IMR-90 (cell line): ENCODE measurements at regions not wholly inside any gene's neighbourhood (a gene's known extent, or its start where the extent isn't known, plus 50 kb on each side); places are given as distances from the start of the nearest gene placed in this dataset.

Source experiments
- ATAC-seq: fragments of 200-7000 bp; cut with Tn5 transposase; 2 replicates; pipeline ENCODE4 v1.9.1; 2020; ENCODE audit warnings: low read depth, mild to moderate bottlenecking, moderate library complexity
- BruUV-seq: library from RNA; stranded (reverse); fragments of 400-500 nt; replicated peaks from 2 replicates; lab custom pipeline; 2021; lab: Mats Ljungman, UMichigan
- CTCF ChIA-PET: fragments of 300-600 bp; formaldehyde crosslinking; extraction: SDS; loops from one replicate; lab custom pipeline; 2021; ENCODE audit warnings: antibody characterized with exemption; lab: Yijun Ruan, JAX
- POLR2A ChIA-PET: fragments of 300-600 bp; sonication (Branson Sonifier 250); formaldehyde crosslinking; loops from one replicate; lab custom pipeline; 2022; ENCODE audit warnings: antibody characterized with exemption; ENCODE audit not compliant: unreplicated experiment; lab: Charles Lee
- DNase-seq: peaks from one replicate; pipeline ENCODE4 v3.0.0; 2013
- H2AFZ ChIP-seq: replicated peaks from 2 replicates; pipeline ENCODE3; 2013; ENCODE audit warnings: low read length, mild to moderate bottlenecking; ENCODE audit not compliant: poor library complexity
- H2AK5ac ChIP-seq: 2 replicates; pipeline ENCODE4 v1.6.1; 2013; ENCODE audit warnings: low read depth, low read length, inconsistent platforms
- H2AK9ac ChIP-seq: replicated peaks from 2 replicates; pipeline ENCODE3; 2013; ENCODE audit warnings: mild to moderate bottlenecking, low read depth, low read length, moderate library complexity; ENCODE audit not compliant: poor library complexity
- H2BK120ac ChIP-seq: 2 replicates; pipeline ENCODE4 v1.6.1; 2013; ENCODE audit warnings: low read depth, low read length, inconsistent platforms
- H2BK15ac ChIP-seq: 3 replicates; pipeline ENCODE4 v1.6.1; 2013; ENCODE audit warnings: low read depth, low read length, inconsistent platforms
- H2BK20ac ChIP-seq: 2 replicates; pipeline ENCODE4 v1.6.1; 2013; ENCODE audit warnings: low read depth, mild to moderate bottlenecking, inconsistent platforms, low read length, moderate library complexity
- H2BK5ac ChIP-seq: 2 replicates; pipeline ENCODE4 v1.6.1; 2013; ENCODE audit warnings: mild to moderate bottlenecking, low read depth, low read length, inconsistent platforms; ENCODE audit not compliant: poor library complexity, severe bottlenecking
- H3K14ac ChIP-seq: replicated peaks from 2 replicates; pipeline ENCODE4 v1.6.1; 2013; ENCODE audit warnings: low read depth, low read length, inconsistent platforms
- H3K18ac ChIP-seq: 2 replicates; pipeline ENCODE4 v1.6.1; 2013; ENCODE audit warnings: low read depth, low read length, control low read depth
- H3K23ac ChIP-seq: 2 replicates; pipeline ENCODE4 v1.6.1; 2013; ENCODE audit warnings: low read depth, low read length, inconsistent platforms
- H3K27ac ChIP-seq: 2 replicates; pipeline ENCODE4 v1.5.1; 2013; ENCODE audit warnings: mild to moderate bottlenecking, control low read depth, low read length; ENCODE audit not compliant: insufficient read depth
- H3K27me3 ChIP-seq: 2 replicates; pipeline ENCODE4 v1.6.1; 2013; ENCODE audit warnings: low read length; ENCODE audit not compliant: control insufficient read depth, insufficient read depth
- H3K36me3 ChIP-seq: 2 replicates; pipeline ENCODE4 v1.6.1; 2013; ENCODE audit warnings: low read length, mixed read lengths; ENCODE audit not compliant: control insufficient read depth, insufficient read depth
- H3K4ac ChIP-seq: 2 replicates; pipeline ENCODE4 v1.6.1; 2013; ENCODE audit warnings: low read depth, low read length, inconsistent platforms
- H3K4me1 ChIP-seq: 2 replicates; pipeline ENCODE4 v1.6.1; 2013; ENCODE audit warnings: low read length, mixed read lengths; ENCODE audit not compliant: control insufficient read depth, insufficient read depth
- H3K4me2 ChIP-seq: 2 replicates; pipeline ENCODE4 v1.6.1; 2013; ENCODE audit warnings: low read depth, mild to moderate bottlenecking, control low read depth, low read length, moderate library complexity
- H3K4me3 ChIP-seq: 2 replicates; pipeline ENCODE4 v1.5.1; 2013; ENCODE audit warnings: low read depth, mild to moderate bottlenecking, control low read depth, low read length, moderate library complexity; ENCODE audit not compliant: insufficient read depth
- H3K56ac ChIP-seq: 2 replicates; pipeline ENCODE4 v1.6.1; 2013; ENCODE audit warnings: low read length, inconsistent platforms; ENCODE audit not compliant: insufficient read depth; ENCODE audit errors: extremely low read depth
- H3K79me1 ChIP-seq, 2 experiments: 2 replicates each; pipeline ENCODE4 v1.6.1; 2013; ENCODE audit warnings: low read length in 2 of 2, inconsistent platforms in 1 of 2, low read depth in 1 of 2
- H3K9ac ChIP-seq: 2 replicates; pipeline ENCODE4 v1.6.1; 2013; ENCODE audit warnings: low read depth, low read length, control low read depth
- H3K9me1 ChIP-seq: 2 replicates; pipeline ENCODE4 v1.6.1; 2013; ENCODE audit warnings: low read length, inconsistent platforms; ENCODE audit not compliant: insufficient read depth
- H3K9me3 ChIP-seq: 2 replicates; pipeline ENCODE4 v1.6.1; 2013; ENCODE audit warnings: low read length; ENCODE audit not compliant: control insufficient read depth, insufficient read depth
- H4K20me1 ChIP-seq: 2 replicates; pipeline ENCODE4 v1.6.1; 2013; ENCODE audit warnings: low read length, inconsistent platforms; ENCODE audit not compliant: insufficient read depth
- H4K5ac ChIP-seq: 2 replicates; pipeline ENCODE4 v1.6.1; 2013; ENCODE audit warnings: mild to moderate bottlenecking, low read depth, low read length, control low read depth
- H4K8ac ChIP-seq, 2 experiments: 2 replicates each; pipeline ENCODE4 v1.6.1; 2013; ENCODE audit warnings: low read depth in 2 of 2, low read length in 2 of 2, control low read depth in 1 of 2, inconsistent platforms in 1 of 2
- H4K91ac ChIP-seq: 2 replicates; pipeline ENCODE4 v1.6.1; 2013; ENCODE audit warnings: low read depth, low read length, inconsistent platforms; ENCODE audit not compliant: insufficient read depth
- BHLHE40 ChIP-seq: fragments of 150-350 bp; IDR thresholded peaks from 2 replicates; pipeline ENCODE4 v1.6.1; 2016; ENCODE audit warnings: mild to moderate bottlenecking, low read depth, low read length
- CEBPB ChIP-seq: IDR thresholded peaks from 2 replicates; pipeline ENCODE4 v1.6.1; 2012; ENCODE audit warnings: low read depth, low read length, improper control_type of control experiment
- CHD1 ChIP-seq: IDR thresholded peaks from 2 replicates; pipeline ENCODE4 v1.6.1; 2012; ENCODE audit warnings: low read depth, low read length, improper control_type of control experiment
- FOS ChIP-seq: fragments of 150-350 bp; IDR thresholded peaks from 2 replicates; pipeline ENCODE4 v1.6.1; 2016; ENCODE audit warnings: low read depth, low read length
- MAFK ChIP-seq: IDR thresholded peaks from 2 replicates; pipeline ENCODE4 v1.6.1; 2012; ENCODE audit warnings: low read depth, low read length, improper control_type of control experiment
- MAZ ChIP-seq: IDR thresholded peaks from 2 replicates; pipeline ENCODE4 v1.6.1; 2012; ENCODE audit warnings: low read depth, mild to moderate bottlenecking, low read length, improper control_type of control experiment, moderate library complexity, borderline replicate concordance
- MXI1 ChIP-seq: IDR thresholded peaks from 2 replicates; pipeline ENCODE4 v1.6.1; 2012; ENCODE audit warnings: low read depth, mild to moderate bottlenecking, low read length, moderate library complexity, borderline replicate concordance
- NFE2L2 ChIP-seq: fragments of 150-350 bp; IDR thresholded peaks from 2 replicates; pipeline ENCODE4 v1.6.1; 2016; ENCODE audit warnings: low read depth, mild to moderate bottlenecking, low read length
- POLR2A ChIP-seq: IDR thresholded peaks from 2 replicates; pipeline ENCODE4 v1.6.1; 2012; ENCODE audit warnings: mild to moderate bottlenecking, low read depth, low read length
- RAD21 ChIP-seq: IDR thresholded peaks from 2 replicates; pipeline ENCODE4 v1.6.1; 2012; ENCODE audit warnings: low read length, improper control_type of control experiment
- RCOR1 ChIP-seq: IDR thresholded peaks from 2 replicates; pipeline ENCODE4 v1.6.1; 2012; ENCODE audit warnings: mild to moderate bottlenecking, low read length, improper control_type of control experiment; ENCODE audit not compliant: insufficient replicate concordance
- RFX5 ChIP-seq: IDR thresholded peaks from 2 replicates; pipeline ENCODE4 v1.8.0; 2012; ENCODE audit warnings: low read depth, mild to moderate bottlenecking, low read length, moderate library complexity
- SMC3 ChIP-seq: fragments of 150-350 bp; IDR thresholded peaks from 2 replicates; pipeline ENCODE4 v1.6.1; 2016; ENCODE audit warnings: low read depth, mild to moderate bottlenecking, antibody characterized with exemption, low read length, moderate library complexity
- dilution Hi-C: fragments of 300-500 bp; cut with HindIII; formaldehyde crosslinking; loops from one replicate; pipeline ENCODE4 v1.14.3; 2018; ENCODE audit warnings: low sequenced_read_pairs; ENCODE audit not compliant: unreplicated experiment
- in situ Hi-C: fragments of 300-500 bp; cut with MboI; formaldehyde crosslinking; loops from 3 replicates; pipeline ENCODE4 v1.14.3; 2019; ENCODE audit warnings: low sequenced_read_pairs, inconsistent platforms, mixed read lengths
- intact Hi-C: fragments of 100-400 bp; cut with micrococcal nuclease; formaldehyde crosslinking; loops from 2 replicates; pipeline ENCODE4 v1.10.0; 2022
- TF ChIP-seq, protein P1 (sequence below): conservative IDR thresholded peaks from 2 replicates; pipeline ENCODE4 v1.5.1; 2012; ENCODE audit warnings: mild to moderate bottlenecking, low read depth, low read length, improper control_type of control experiment
- TF ChIP-seq, protein P2 (sequence below): fragments of 150-350 bp; IDR thresholded peaks from 2 replicates; pipeline ENCODE4 v1.6.1; 2017; ENCODE audit warnings: mild to moderate bottlenecking, antibody characterized with exemption, low read length, low read depth
- TF ChIP-seq, protein P3 (sequence below): fragments of 150-350 bp; IDR thresholded peaks from 2 replicates; pipeline ENCODE4 v1.6.1; 2016; ENCODE audit warnings: low read depth, mild to moderate bottlenecking, low read length, moderate library complexity, borderline replicate concordance

DNA sequence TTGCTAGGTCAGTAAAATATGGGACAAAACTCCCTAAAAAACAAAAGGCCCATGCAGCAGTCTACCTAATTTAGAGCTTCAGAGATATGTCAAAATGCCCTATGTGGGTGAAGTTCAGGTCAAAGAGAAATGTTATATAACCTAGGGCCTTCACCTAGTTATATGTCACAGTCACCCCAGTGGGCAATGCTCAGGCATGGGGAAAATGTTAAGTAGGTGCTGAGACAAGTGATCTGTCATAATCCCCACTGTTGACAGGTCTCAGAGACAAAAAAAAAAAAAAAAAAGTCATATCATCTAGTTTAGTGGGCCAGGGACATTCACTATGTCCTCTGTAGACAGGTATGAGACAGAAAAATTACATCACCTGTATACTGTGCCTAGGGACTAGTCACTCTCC, 128.6 kb upstream of the ZNF91 start:
- H2BK5ac ChIP-seq: no peak overlapping the region
- ChIA-PET POLR2A (no interaction called here), CTCF (no interaction called here)
- no peak for DNase-seq
- no peak overlapping the region for H3K27ac ChIP-seq
- no peak overlapping the region for H4K8ac ChIP-seq
- no peak overlapping the region for H3K4me2 ChIP-seq
- no peaks in the 10 kb centered on the region for H4K20me1 ChIP-seq
- H4K5ac ChIP-seq: no peak overlapping the region
- TF ChIP-seq, protein P1, sequence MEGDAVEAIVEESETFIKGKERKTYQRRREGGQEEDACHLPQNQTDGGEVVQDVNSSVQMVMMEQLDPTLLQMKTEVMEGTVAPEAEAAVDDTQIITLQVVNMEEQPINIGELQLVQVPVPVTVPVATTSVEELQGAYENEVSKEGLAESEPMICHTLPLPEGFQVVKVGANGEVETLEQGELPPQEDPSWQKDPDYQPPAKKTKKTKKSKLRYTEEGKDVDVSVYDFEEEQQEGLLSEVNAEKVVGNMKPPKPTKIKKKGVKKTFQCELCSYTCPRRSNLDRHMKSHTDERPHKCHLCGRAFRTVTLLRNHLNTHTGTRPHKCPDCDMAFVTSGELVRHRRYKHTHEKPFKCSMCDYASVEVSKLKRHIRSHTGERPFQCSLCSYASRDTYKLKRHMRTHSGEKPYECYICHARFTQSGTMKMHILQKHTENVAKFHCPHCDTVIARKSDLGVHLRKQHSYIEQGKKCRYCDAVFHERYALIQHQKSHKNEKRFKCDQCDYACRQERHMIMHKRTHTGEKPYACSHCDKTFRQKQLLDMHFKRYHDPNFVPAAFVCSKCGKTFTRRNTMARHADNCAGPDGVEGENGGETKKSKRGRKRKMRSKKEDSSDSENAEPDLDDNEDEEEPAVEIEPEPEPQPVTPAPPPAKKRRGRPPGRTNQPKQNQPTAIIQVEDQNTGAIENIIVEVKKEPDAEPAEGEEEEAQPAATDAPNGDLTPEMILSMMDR: no peak
- no peak for TF ChIP-seq FOS
- no peak for TF ChIP-seq MAZ
- TF ChIP-seq SMC3: no peak
- no peak for TF ChIP-seq CHD1
- no peak for TF ChIP-seq POLR2A
- TF ChIP-seq, protein P2, sequence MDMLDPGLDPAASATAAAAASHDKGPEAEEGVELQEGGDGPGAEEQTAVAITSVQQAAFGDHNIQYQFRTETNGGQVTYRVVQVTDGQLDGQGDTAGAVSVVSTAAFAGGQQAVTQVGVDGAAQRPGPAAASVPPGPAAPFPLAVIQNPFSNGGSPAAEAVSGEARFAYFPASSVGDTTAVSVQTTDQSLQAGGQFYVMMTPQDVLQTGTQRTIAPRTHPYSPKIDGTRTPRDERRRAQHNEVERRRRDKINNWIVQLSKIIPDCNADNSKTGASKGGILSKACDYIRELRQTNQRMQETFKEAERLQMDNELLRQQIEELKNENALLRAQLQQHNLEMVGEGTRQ: no peak
- TF ChIP-seq MAFK: no peak
- no peak for TF ChIP-seq CEBPB
- no peak for TF ChIP-seq RAD21
- TF ChIP-seq MXI1: no peak
- no peak for TF ChIP-seq BHLHE40
- TF ChIP-seq RFX5: no peak
- TF ChIP-seq NFE2L2: no peak
- TF ChIP-seq, protein P3, sequence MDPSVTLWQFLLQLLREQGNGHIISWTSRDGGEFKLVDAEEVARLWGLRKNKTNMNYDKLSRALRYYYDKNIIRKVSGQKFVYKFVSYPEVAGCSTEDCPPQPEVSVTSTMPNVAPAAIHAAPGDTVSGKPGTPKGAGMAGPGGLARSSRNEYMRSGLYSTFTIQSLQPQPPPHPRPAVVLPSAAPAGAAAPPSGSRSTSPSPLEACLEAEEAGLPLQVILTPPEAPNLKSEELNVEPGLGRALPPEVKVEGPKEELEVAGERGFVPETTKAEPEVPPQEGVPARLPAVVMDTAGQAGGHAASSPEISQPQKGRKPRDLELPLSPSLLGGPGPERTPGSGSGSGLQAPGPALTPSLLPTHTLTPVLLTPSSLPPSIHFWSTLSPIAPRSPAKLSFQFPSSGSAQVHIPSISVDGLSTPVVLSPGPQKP: no peak
- no peak for TF ChIP-seq RCOR1
- H3K23ac ChIP-seq: no peak overlapping the region
- in situ Hi-C loops: no loop called here
- H3K9ac ChIP-seq: no peak overlapping the region
- BruUV-seq: no TSS peak
- no peak overlapping the region for H3K18ac ChIP-seq
- no peaks in the 10 kb centered on the region for H3K9me1 ChIP-seq
- no peak overlapping the region for H3K4ac ChIP-seq
- H2BK20ac ChIP-seq: no peak overlapping the region
- H3K4me3 ChIP-seq: no peak overlapping the region
- intact Hi-C loops: no loop called here
- H3K27me3 ChIP-seq: no peaks in the 10 kb centered on the region
- H2AFZ ChIP-seq: no peak overlapping the region
- dilution Hi-C loops: no loop called here
- no peak overlapping the region for H2AK5ac ChIP-seq
- no peak overlapping the region for H2AK9ac ChIP-seq
- H3K9me3 ChIP-seq: peaks cover 17% of the 10 kb centered on the region
- H3K56ac ChIP-seq: no peak overlapping the region
- H3K14ac ChIP-seq: no peak overlapping the region
- H3K36me3 ChIP-seq: no peaks in the 10 kb centered on the region
- H2BK15ac ChIP-seq: no peak overlapping the region
- no peaks in the 10 kb centered on the region for H3K79me1 ChIP-seq
- no peak overlapping the region for H2BK120ac ChIP-seq
- ATAC-seq: no peak
- no peaks in the 10 kb centered on the region for H3K4me1 ChIP-seq
- H4K91ac ChIP-seq: no peak overlapping the region
